ENCODE measurements at regions not wholly inside any gene's neighbourhood (a gene's known extent, or its start where the extent isn't known, plus 50 kb on each side); places are given as distances from the start of the nearest gene placed in this dataset.
"Not testable (repeated sequence)": the region's sequence is repeated elsewhere in the genome, so short reads cannot be mapped to it uniquely, and the experiment has no call there.

DNA sequence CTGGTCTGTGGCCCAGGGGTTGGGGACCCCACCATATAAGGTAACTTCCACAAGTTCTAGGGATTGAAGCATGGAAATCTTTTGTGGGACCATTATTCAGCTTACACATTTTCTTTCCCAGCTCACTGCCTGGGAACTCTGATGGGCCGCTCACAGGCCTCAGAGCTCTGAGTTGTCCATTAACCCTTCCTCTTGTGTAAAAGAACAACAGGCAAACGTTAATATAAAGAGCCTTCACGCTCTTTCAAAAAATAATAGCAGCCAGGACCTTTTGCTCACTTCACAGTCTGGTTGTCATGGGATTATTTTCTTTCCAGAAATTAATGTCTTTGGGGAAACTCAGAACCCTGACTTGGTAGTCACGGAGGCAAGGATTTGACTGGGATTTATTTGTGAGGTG lies 443.3 kb downstream of the AGTPBP1 start:
- TF ChIP-seq, protein P1, sequence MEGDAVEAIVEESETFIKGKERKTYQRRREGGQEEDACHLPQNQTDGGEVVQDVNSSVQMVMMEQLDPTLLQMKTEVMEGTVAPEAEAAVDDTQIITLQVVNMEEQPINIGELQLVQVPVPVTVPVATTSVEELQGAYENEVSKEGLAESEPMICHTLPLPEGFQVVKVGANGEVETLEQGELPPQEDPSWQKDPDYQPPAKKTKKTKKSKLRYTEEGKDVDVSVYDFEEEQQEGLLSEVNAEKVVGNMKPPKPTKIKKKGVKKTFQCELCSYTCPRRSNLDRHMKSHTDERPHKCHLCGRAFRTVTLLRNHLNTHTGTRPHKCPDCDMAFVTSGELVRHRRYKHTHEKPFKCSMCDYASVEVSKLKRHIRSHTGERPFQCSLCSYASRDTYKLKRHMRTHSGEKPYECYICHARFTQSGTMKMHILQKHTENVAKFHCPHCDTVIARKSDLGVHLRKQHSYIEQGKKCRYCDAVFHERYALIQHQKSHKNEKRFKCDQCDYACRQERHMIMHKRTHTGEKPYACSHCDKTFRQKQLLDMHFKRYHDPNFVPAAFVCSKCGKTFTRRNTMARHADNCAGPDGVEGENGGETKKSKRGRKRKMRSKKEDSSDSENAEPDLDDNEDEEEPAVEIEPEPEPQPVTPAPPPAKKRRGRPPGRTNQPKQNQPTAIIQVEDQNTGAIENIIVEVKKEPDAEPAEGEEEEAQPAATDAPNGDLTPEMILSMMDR (conservative IDR thresholded peaks at IDR 0.05; ENCODE audit: low read depth, low read length), result no peak
- no peak overlapping the region for H3K4me3 ChIP-seq (ENCODE audit: low read depth, low read length)
- DNase-seq (ENCODE audit: low read depth), result no peak

DNA sequence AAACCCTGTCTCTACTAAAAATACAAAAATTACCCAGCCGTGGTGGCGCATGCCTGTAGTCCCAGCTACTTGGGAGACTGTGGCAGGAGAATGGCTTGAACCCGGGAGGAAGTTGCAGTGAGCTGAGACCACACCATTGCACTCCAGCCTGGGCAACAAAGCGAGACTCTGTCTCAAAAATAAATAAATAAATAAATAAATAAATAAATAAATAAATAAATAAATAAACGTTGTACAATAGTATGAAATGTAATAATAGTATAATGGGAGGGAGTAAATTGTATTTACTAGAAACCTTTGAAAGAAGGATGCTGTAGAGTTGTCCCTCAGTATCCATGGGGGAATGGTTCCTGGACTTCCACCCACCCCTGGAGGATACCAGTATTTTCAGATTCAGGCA lies 446.5 kb downstream of the AGTPBP1 start:
- DNase-seq (ENCODE audit: low read depth), result not testable (repeated sequence)

DNA sequence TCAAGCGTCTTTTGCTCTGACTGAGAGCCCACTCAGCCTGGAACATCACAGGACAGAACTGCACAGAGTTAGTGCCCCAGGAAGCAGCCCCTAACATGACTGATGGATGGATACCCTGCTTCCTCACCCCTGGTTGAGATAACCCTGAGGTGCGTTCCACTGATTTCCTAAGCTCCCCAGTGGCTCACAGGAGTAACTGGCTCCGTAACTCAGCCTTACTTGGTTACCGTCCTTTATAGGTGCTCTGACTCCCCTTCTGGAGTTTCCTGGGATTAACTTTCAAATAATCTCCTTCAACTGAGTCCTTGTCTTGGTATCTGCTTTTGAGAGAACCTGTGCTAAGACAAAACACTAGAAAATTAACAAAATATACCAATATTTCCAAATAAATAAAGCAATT lies 449.5 kb downstream of the AGTPBP1 start:
- no peak for DNase-seq (ENCODE audit: low read depth)
- H3K4me3 ChIP-seq (ENCODE audit: low read depth, low read length), result no peak overlapping the region
- TF ChIP-seq, protein P1 (conservative IDR thresholded peaks at IDR 0.05; ENCODE audit: low read depth, low read length), result no peak

More for the DNA sequence above, 446.5 kb downstream of the AGTPBP1 start:
- H3K4me3 ChIP-seq (ENCODE audit: low read depth, low read length), result not testable (repeated sequence)

DNA sequence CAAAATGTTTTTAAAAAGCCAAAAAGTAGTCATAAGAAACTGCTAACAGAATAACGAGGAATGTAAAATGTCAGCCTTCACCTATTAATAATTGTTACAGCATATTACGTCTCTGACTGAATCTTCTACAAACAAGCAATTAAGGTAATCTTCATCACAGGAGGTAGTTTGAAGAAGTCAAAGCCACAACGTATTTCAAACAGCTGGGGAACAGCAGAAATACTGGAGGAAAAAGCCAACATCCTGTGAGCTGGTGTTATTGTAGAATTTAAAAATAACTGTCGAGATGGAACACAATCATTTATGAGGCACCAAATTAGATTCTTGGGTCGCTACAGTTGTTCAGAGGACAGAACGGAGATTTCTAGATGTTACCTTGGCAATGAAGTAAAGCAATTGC lies 450.5 kb downstream of the AGTPBP1 start:
- TF ChIP-seq, protein P1 (conservative IDR thresholded peaks at IDR 0.05; ENCODE audit: low read depth, low read length), result no peak
- no peak overlapping the region for H3K4me3 ChIP-seq (ENCODE audit: low read depth, low read length)
- DNase-seq (ENCODE audit: low read depth), result no peak

DNA sequence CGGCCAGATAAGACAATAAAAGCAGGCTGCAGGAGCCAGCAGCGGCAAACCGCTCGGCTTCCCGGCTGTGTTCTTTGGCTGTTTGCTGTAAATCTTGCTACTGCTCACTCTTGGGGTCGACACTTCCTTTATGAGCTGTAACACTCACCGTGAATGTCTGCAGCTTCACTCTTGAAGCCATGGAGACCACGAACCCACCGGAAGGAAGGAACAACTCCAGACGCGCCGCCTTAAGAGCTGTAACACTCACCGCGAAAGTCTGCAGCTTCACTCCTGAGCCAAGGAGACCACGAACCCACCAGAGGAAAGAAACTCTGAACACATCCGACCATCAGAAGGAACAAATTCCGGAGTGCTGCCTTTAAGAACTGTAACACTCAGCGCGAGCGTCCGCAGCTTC lies 451.7 kb downstream of the AGTPBP1 start:
- DNase-seq (ENCODE audit: low read depth), result no peak
- H3K4me3 ChIP-seq (ENCODE audit: low read depth, low read length), result no peak overlapping the region
- TF ChIP-seq, protein P1 (conservative IDR thresholded peaks at IDR 0.05; ENCODE audit: low read depth, low read length), result no peak

DNA sequence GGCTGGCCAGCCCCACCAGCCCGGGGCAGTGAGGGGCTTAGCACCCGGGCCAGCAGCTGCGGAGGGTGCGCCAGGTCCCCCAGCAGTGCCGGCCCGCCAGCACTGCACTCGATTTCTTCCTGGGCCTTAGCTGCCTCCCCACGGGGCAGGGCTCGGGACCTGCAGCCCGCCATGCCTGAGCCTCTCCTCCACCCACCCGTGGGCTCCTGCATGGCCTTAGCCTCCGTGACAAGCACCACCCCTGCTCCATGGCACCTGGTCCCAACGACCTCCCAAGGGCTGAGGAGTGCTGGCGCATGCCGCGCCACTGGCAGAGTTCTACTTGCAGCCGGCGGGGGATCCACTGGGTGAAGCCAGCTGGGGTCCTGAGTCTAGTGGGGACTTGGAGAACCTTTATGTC lies 452.6 kb downstream of the AGTPBP1 start:
- TF ChIP-seq, protein P1 (conservative IDR thresholded peaks at IDR 0.05; ENCODE audit: low read depth, low read length), result no peak
- no peak for DNase-seq (ENCODE audit: low read depth)
- H3K4me3 ChIP-seq (ENCODE audit: low read depth, low read length), result no peak overlapping the region

DNA sequence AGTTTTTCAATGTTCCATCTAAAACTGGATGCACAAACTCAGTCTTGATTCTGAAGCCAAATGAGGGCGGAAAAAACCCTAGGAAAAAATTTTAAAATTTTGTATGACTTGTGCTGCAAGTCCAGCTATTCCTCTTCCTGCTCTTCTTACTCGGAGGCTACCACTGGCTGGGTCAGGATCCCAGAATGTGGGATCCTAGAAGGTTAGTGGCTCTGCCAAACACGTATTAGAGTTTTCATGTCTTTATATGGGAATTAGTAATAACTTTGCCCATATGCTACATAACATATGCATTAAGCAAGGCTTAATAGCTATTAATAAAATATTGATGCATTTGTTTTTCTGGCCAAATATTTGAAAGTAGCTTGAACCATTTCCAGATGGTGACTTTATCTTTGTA lies 458.3 kb downstream of the AGTPBP1 start:
- TF ChIP-seq, protein P1 (conservative IDR thresholded peaks at IDR 0.05; ENCODE audit: low read depth, low read length), result no peak
- DNase-seq (ENCODE audit: low read depth), result no peak
- no peak overlapping the region for H3K4me3 ChIP-seq (ENCODE audit: low read depth, low read length)

DNA sequence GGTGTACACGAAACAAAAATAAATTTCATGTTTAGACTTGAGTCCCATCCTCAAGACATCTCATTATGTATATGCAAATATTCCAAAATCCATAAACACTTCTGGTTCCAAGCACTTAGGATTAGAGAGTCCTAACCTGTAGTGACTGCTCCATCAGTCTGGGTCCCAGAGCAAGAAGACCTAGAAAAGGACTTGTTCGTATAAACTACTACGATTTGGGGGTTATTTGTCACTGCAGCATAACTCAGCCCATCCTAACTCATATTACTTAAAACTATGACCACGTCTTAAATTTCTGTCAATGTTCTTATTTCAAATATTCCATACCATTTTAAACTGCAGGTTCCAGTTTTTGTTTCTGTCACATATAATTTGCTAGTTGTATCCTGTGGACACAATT lies 463.0 kb downstream of the AGTPBP1 start:
- no peak for DNase-seq (ENCODE audit: low read depth)
- no peak overlapping the region for H3K4me3 ChIP-seq (ENCODE audit: low read depth, low read length)
- TF ChIP-seq, protein P1 (conservative IDR thresholded peaks at IDR 0.05; ENCODE audit: low read depth, low read length), result no peak

All from epithelial cell of proximal tubule (primary cell).